ENCODE measurements at regions not wholly inside any gene's neighbourhood (a gene's known extent, or its start where the extent isn't known, plus 50 kb on each side); places are given as distances from the start of the nearest gene placed in this dataset.
"Not testable (repeated sequence)": the region's sequence is repeated elsewhere in the genome, so short reads cannot be mapped to it uniquely, and the experiment has no call there.

DNA sequence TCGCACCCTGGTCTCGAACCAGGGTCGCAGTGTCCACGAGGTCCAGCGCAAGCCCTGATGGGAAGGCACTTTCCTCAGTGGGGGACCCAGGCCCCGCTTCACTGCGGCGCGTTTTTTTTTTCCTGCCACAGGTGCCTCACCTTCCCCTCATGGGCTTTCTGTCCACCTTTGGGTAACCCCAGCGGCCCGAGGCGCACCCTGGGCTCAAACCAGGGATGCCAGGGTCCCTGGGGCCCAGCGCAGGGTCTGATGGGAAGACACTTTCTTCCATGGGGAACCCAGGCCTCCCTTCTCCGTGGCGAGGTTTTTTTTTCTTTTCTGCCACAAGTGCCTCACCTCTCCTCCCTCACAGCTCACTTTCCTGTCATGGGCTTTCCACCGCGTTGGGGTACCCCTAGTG is 1269.9 kb downstream of the FOXD4L5 start:
- ChIA-PET CTCF (no interaction called here), POLR2A (no interaction called here)
- no peaks in the 10 kb centered on the region for H4K20me1 ChIP-seq (ENCODE audit: control insufficient read depth, insufficient read depth, low read length, poor library complexity, severe bottlenecking)
- H3K4me3 ChIP-seq (ENCODE audit: control extremely low read depth in 1 of 5, extremely low read depth in 1 of 5, insufficient read depth in 1 of 5, low read depth in 2 of 5, low read length in 4 of 5) = no peak overlapping the region
- no peaks in the 10 kb centered on the region for H3K27me3 ChIP-seq (replicated peaks in 1 of 4; ENCODE audit: control extremely low read depth in 1 of 4, control insufficient read depth in 3 of 4, insufficient read depth in 4 of 4, low read length in 3 of 4)
- Mint-ChIP-seq H3K27ac (no peak overlapping the region), H3K4me3 (no peak overlapping the region), H3K27me3 (no peaks in the 10 kb centered on the region), H3K4me1 (no peaks in the 10 kb centered on the region), H3K9me3 (ENCODE audit: insufficient read depth) (no peaks in the 10 kb centered on the region)
- no peak overlapping the region for H3K9ac ChIP-seq (ENCODE audit: low read length)
- TF ChIP-seq, protein P1, sequence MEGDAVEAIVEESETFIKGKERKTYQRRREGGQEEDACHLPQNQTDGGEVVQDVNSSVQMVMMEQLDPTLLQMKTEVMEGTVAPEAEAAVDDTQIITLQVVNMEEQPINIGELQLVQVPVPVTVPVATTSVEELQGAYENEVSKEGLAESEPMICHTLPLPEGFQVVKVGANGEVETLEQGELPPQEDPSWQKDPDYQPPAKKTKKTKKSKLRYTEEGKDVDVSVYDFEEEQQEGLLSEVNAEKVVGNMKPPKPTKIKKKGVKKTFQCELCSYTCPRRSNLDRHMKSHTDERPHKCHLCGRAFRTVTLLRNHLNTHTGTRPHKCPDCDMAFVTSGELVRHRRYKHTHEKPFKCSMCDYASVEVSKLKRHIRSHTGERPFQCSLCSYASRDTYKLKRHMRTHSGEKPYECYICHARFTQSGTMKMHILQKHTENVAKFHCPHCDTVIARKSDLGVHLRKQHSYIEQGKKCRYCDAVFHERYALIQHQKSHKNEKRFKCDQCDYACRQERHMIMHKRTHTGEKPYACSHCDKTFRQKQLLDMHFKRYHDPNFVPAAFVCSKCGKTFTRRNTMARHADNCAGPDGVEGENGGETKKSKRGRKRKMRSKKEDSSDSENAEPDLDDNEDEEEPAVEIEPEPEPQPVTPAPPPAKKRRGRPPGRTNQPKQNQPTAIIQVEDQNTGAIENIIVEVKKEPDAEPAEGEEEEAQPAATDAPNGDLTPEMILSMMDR (IDR thresholded peaks at IDR 0.05) = no peak
- no peak for TF ChIP-seq EZH2 (IDR thresholded peaks at IDR 0.05; ENCODE audit: borderline replicate concordance, insufficient read depth, low read depth, low read length, poor library complexity, severe bottlenecking)
- peaks cover 0 to 35% (median 0%) of the 10 kb centered on the region in 3 donors for H3K9me3 ChIP-seq (ENCODE audit: control extremely low read depth in 1 of 3, control insufficient read depth in 2 of 3, insufficient read depth in 1 of 3, low read length in 2 of 3)
- 81% methylated on average over 17 of the region's 17 CpGs for WGBS (ENCODE audit: insufficient coverage)
- no peak for DNase-seq
- intact Hi-C loops (cut with micrococcal nuclease) = no loop called here
- H3K4me1 ChIP-seq (ENCODE audit: control insufficient read depth in 2 of 2, insufficient read depth in 2 of 2, low read length in 2 of 2) = no peaks in the 10 kb centered on the region
- H3K36me3 ChIP-seq (replicated peaks in 1 of 2; ENCODE audit: control extremely low read depth in 1 of 2, control insufficient read depth in 1 of 2, extremely low read depth in 1 of 2, insufficient read depth in 2 of 2, low read length in 1 of 2) = no peaks in the 10 kb centered on the region
- no peak overlapping the region for H3K27ac ChIP-seq (ENCODE audit: low read length in 2 of 2)
- ATAC-seq (ENCODE audit: low read depth) = no peak
- H2AFZ ChIP-seq (ENCODE audit: insufficient read depth, low read depth, low read length, poor library complexity, severe bottlenecking) = no peak overlapping the region
- no peak overlapping the region for H3K4me2 ChIP-seq (replicated peaks; ENCODE audit: low read depth, low read length, poor library complexity, severe bottlenecking)
- no peaks in the 10 kb centered on the region for H3K79me2 ChIP-seq (ENCODE audit: control insufficient read depth, insufficient read depth, low read length)

DNA sequence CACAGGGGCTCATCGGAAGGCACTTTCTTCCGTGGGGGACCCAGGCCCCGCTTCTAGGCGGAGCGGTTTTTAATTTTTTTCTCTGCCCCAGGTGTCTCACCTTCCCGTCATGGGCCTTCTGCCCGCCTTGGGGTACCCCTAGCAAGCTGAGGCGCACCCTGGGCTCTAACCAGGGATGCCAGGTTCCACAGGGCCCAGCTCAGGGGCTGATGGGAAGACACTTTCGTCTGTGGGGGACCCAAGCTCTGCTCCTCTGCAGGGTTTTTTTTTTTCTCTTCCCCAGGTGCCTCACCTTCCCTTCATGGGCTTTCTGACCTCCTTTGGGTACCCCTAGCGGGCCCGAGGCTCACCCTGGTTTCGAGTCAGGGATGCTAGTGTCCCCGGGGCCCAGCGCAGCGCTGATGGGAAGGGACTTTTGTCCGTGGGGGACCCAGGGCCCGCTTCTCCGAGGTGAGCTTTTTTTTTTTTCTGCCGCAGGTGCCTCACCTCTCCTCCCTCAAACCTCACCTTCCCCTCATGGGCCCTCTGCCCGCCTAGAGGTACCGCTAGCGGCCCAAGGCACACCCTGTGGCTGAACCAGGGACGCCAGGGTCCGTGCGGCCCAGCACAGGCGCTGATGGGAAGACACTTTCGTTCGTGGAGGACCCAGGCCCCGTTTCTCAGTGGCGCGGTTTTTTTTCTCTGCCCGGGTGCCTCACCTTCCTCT is 1270.5 kb downstream of the FOXD4L5 start:
- H4K20me1 ChIP-seq (ENCODE audit: control insufficient read depth, insufficient read depth, low read length, poor library complexity, severe bottlenecking); H3K27me3 ChIP-seq (replicated peaks in 1 of 4; ENCODE audit: control extremely low read depth in 1 of 4, control insufficient read depth in 3 of 4, insufficient read depth in 4 of 4, low read length in 3 of 4); H2AFZ ChIP-seq (ENCODE audit: insufficient read depth, low read depth, low read length, poor library complexity, severe bottlenecking); intact Hi-C loops (cut with micrococcal nuclease); H3K36me3 ChIP-seq (replicated peaks in 1 of 2; ENCODE audit: control extremely low read depth in 1 of 2, control insufficient read depth in 1 of 2, extremely low read depth in 1 of 2, insufficient read depth in 2 of 2, low read length in 1 of 2); H3K27ac Mint-ChIP-seq; H3K4me1 ChIP-seq (ENCODE audit: control insufficient read depth in 2 of 2, insufficient read depth in 2 of 2, low read length in 2 of 2); H3K4me1 Mint-ChIP-seq; POLR2A ChIA-PET; H3K9ac ChIP-seq (ENCODE audit: low read length); H3K4me3 ChIP-seq (ENCODE audit: control extremely low read depth in 1 of 5, extremely low read depth in 1 of 5, insufficient read depth in 1 of 5, low read depth in 2 of 5, low read length in 4 of 5); H3K4me3 Mint-ChIP-seq; H3K27me3 Mint-ChIP-seq; H3K9me3 Mint-ChIP-seq (ENCODE audit: insufficient read depth); CTCF ChIA-PET; DNase-seq; ATAC-seq (ENCODE audit: low read depth); H3K79me2 ChIP-seq (ENCODE audit: control insufficient read depth, insufficient read depth, low read length); H3K4me2 ChIP-seq (replicated peaks; ENCODE audit: low read depth, low read length, poor library complexity, severe bottlenecking); H3K27ac ChIP-seq (ENCODE audit: low read length in 2 of 2): not testable (repeated sequence)
- WGBS (ENCODE audit: insufficient coverage) = 77% methylated on average over 27 of the region's 32 CpGs
- peaks cover 0 to 35% (median 0%) of the 10 kb centered on the region in 3 donors for H3K9me3 ChIP-seq (ENCODE audit: control extremely low read depth in 1 of 3, control insufficient read depth in 2 of 3, insufficient read depth in 1 of 3, low read length in 2 of 3)

DNA sequence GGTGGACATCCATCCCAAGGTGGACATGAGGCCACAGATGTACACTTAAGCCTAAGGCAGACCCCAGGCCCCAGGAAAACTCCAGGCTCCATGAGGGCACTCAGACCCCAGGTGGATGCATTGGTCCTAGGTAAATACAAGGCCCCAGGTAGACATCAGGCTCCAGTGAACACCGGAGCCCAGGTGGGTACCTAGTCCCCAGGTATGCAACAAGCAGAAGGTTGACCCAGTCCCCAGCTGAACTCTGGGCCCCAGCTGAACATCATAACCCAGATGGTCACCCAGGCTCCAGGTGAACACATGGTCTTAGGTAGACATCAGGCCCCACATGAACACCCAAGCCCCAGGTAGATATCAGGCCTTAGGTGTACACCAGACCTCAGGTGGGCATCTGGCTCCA is 1271.9 kb downstream of the FOXD4L5 start:
- H3K4me1 Mint-ChIP-seq; ATAC-seq (ENCODE audit: low read depth); H3K27ac Mint-ChIP-seq; H3K4me1 ChIP-seq (ENCODE audit: control insufficient read depth in 2 of 2, insufficient read depth in 2 of 2, low read length in 2 of 2); POLR2A ChIA-PET; H3K4me3 Mint-ChIP-seq; H3K27ac ChIP-seq (ENCODE audit: low read length in 2 of 2); DNase-seq; H3K4me3 ChIP-seq (ENCODE audit: control extremely low read depth in 1 of 5, extremely low read depth in 1 of 5, insufficient read depth in 1 of 5, low read depth in 2 of 5, low read length in 4 of 5); H3K27me3 ChIP-seq (replicated peaks in 1 of 4; ENCODE audit: control extremely low read depth in 1 of 4, control insufficient read depth in 3 of 4, insufficient read depth in 4 of 4, low read length in 3 of 4); H4K20me1 ChIP-seq (ENCODE audit: control insufficient read depth, insufficient read depth, low read length, poor library complexity, severe bottlenecking); H3K36me3 ChIP-seq (replicated peaks in 1 of 2; ENCODE audit: control extremely low read depth in 1 of 2, control insufficient read depth in 1 of 2, extremely low read depth in 1 of 2, insufficient read depth in 2 of 2, low read length in 1 of 2); CTCF ChIA-PET; intact Hi-C loops (cut with micrococcal nuclease); H2AFZ ChIP-seq (ENCODE audit: insufficient read depth, low read depth, low read length, poor library complexity, severe bottlenecking); H3K9ac ChIP-seq (ENCODE audit: low read length); H3K9me3 Mint-ChIP-seq (ENCODE audit: insufficient read depth); H3K4me2 ChIP-seq (replicated peaks; ENCODE audit: low read depth, low read length, poor library complexity, severe bottlenecking); H3K27me3 Mint-ChIP-seq; H3K79me2 ChIP-seq (ENCODE audit: control insufficient read depth, insufficient read depth, low read length): not testable (repeated sequence)
- H3K9me3 ChIP-seq (ENCODE audit: control extremely low read depth in 1 of 3, control insufficient read depth in 2 of 3, insufficient read depth in 1 of 3, low read length in 2 of 3) = peaks cover 0 to 35% (median 0%) of the 10 kb centered on the region in 3 donors
- 93% methylated on average over 1 of the region's 1 CpG for WGBS (ENCODE audit: insufficient coverage)

Measured in B cell (primary cell).